ENCODE measurements at regions not wholly inside any gene's neighbourhood (a gene's known extent, or its start where the extent isn't known, plus 50 kb on each side); places are given as distances from the start of the nearest gene placed in this dataset.
A peak's percentile ranks its signal among the peaks of the same experiment; 100 is the strongest.
"Not testable (repeated sequence)": the region's sequence is repeated elsewhere in the genome, so short reads cannot be mapped to it uniquely, and the experiment has no call there.

DNA sequence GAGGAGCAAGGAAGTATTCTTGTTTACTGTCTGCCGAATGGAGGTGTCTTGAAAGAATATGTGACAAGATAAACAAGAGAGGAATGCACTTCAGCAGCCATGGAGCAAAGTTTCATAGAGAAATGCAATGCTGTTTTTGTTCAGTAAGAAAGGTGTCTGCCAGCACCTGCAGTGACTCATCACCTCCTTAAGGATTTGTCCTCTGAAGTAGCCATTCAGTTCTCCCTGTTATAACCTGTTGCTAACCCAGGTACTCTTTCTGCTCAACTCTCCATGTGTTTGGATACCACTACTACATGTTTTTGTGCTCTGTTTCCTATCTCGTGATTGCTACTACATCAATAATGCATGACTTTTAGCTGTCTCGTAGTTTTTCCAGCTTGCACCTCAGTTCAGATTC is 328.9 kb downstream of the CHL1 start:
- DNase-seq, result no peak

DNA sequence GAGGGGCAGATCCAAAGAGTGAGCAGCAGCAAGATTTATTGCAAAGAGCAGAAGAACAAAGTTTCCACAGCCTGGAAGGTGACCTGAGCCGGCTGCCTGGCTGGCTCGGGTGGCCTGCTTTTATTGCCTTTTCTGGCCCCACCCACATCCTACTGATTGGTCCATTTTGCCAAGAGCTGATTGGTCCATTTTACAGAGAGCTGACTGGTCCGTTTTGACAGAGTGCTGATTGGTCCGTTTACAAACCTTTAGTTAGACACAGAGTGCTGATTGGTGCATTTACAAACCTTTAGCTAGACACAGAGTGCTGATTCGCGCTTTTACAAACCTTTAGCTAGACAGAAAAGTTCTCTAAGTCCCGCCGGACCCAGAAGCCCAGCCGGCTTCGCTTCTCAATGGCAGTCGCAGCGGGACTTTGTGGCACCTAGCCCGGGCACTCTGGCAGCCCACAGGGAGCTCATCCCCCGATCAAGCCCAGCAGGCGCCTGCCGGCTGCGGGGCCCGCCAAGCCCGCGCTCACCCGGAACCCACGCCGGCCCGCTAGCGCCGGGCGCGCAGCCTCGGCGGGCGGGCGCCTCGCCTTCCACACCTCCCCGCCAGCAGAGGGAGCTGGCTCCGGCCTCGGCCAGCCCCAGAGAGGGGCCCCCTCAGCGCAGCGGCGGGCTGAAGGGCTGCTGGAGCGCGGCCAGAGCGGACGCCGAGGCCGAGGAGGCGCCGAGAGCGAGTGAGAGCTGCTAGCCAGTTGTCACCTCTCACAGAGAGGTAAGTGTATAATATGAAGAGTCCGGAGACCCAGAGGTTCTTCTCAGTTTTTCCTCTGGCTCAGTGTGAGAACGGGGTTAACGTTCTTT is 339.2 kb downstream of the CHL1 start:
- no peak for DNase-seq

DNA sequence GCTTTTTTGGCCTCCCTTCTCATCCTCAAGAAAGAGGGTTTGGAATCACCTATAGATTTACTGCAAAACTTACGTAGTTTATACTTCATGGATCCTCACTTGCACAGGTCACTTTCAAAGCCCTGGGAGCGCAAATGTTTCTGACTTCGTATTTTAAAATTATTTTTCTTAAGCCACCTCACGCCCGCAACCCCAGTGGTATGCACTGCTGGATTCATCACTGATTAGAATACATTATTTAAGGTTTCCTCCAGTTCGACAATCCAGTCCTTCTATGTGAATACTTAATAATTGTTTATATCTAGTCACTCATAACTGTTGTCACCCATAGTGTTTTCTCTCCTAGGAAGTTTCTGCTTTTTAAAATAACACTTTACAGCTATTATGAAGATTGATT is 339.9 kb downstream of the CHL1 start:
- DNase-seq, result no peak

DNA sequence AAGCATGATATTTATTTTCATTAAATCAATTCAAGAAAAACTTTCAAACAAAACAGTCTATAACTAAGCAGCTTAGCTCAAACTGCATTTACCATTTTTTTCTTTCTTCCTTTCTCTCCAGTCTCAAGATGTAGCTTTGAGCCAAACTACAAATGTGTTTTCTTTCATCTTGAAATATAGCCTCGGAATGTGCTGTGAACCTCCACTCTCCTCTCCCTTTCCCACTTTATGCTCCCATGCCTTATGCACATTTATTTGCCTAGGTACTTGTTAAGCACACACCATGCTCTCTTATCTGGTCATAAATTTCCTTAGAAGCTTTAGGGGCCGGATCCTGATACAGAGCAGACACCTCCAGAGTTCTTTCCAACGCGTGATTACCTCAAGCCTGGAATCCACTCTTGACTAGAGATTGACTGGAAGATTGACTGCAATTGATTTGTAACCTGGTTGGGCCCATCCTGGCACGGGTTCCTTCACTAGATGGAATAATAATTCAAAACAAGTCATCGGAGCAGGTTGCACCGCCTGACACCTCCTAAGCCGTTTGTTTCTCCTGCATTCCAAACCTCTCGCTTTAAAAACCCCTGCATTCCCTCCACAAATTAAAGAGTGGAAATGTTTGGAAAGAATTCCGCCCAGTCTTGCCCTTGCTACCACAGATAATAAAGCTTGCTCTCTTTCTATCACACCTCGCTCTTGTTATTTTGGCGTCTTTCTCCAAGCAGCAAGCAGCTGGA is 344.7 kb downstream of the CHL1 start:
- no peak for DNase-seq

DNA sequence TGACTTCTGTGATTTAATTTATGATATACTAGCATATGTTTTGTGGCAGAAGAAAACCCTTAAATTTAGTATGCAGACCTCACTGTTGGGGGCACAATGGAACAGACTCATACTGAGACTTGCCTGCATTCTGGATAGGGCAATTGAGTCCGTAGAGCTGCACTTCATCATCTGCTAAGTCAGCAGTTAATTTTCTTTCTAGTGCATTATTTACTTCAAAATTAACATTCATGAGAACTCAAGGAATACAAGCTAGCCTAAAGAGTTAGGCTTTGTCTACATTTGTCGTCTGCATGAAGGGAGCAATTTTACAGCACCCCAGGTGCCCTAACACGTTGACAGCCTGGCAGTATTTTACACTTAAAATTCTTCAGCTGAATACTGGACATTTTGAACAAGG is 345.5 kb downstream of the CHL1 start:
- no peak for DNase-seq

DNA sequence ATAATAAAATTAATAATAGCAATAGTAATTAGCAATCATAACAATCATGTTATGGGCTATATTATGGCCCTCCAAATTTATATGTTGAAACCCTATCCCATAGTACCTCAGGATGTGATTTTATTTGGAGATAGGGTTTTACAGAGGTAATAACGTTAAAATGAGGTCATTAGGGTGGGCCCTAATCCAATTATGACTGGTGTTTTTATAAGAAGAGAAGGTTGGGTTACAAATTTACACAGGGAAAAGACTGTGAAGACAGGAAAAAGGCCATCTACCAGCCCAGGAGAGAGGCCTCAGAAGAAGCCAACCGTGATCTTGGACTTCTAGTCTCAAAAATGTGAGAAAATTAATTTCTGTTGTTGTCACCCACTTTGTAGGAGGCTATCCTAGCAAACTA is 353.1 kb downstream of the CHL1 start:
- DNase-seq, result no peak

DNA sequence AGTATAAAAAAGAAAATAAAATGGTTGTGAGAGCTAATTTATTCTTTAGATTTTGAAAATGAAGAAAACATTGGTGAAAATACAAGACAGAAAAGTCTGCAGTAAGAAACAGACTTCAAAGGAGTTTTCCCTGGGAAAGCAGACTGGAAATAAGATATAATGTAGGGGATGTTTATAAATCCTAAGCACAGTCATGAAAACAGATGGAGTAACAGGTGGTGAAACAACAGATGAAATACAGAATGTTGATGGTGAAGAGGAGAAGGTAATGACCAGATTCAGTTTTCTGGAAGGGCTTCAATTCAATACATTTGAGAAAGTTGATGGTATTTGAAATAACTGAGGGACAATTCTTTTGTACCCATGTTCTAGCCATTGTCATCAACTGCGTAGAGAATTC is 353.9 kb downstream of the CHL1 start:
- no peak for DNase-seq

DNA sequence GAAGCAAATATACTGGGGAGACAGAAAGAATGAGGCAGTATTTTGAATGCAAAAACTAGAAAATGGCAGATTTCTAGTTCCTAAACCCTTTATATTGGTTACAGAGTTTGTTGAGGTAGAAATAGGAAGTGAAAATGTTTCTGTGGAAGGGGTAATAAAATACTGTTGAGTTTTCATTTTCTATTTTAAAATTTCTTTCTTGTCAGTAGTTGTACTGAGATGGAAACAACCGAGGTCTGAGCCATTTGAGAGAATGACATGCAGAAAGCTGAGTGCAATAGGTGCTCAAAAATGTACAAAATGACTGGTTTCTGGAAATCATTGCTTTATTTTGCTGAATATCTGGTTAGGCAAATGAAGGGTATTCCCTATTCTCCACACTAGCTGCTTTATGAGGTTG is 361.4 kb downstream of the CHL1 start:
- no peak for DNase-seq

DNA sequence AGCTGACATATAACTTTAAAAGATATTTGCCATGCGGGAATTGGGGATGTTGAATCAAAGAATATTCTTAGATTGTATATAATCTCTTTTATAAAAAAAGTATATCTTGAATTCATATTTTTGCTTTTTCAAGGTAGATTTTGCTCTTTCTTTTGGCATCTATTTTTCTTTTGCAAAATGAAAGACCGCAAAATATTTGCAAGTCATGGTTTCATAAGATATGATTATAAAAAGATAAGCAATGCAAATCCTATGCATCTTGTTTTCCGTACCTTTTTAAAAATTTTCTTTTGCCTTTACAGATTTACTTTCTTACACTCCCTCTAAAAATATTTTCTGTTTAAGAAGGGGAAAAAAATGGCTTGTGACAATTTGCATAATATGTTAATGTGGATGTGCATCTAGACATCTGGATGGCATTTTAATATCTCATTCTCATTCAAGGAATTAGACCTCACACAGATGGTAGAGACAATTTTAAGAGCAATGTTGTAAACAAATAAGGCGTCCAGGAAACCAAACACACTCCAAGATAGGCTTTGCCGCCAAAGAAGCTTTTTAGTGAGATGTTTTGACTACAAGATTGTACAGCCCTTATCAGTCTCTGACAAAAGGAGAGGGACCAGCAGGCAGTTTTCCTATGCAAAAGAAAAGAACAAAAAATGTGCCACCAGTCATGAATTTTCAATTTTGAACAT is 371.1 kb downstream of the CHL1 start:
- no peak for DNase-seq

DNA sequence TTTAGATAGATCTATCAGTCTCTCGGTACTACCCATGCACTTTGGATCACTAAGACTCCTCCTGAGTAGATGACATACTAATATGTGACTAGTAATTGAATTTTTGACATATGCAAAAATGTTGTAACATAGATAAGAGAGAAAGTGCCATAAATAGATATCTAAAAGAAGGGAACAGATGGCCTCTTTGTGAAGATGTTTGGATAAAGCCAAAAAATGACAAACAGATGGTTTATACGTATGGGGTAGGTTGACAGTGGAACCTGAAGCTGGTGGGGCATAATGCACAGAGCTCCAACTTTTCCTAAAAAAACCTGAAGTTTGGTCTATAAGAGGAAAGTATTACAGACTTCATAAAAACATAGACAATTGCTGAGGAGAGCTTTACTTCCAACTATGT is 383.0 kb downstream of the CHL1 start:
- DNase-seq, result not testable (repeated sequence)

DNA sequence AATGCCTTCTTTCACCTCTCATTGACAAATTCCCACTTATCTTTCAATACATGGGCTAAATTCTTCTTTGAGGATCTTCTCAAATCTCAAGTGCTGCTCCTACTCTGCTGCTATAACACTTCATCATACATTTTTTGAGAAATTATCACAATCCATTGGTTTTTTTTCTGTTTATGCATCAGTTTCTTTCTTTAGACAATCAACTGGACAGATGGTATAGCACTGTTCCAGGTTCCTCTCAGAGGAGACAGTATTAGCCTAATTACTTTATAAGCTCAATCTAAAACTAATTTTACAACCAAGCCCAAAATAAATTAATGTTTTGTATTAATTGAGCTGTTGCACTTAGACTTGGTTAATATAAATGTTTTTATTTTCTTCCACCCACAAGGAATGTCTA is 392.5 kb downstream of the CHL1 start:
- not testable (repeated sequence) for DNase-seq

DNA sequence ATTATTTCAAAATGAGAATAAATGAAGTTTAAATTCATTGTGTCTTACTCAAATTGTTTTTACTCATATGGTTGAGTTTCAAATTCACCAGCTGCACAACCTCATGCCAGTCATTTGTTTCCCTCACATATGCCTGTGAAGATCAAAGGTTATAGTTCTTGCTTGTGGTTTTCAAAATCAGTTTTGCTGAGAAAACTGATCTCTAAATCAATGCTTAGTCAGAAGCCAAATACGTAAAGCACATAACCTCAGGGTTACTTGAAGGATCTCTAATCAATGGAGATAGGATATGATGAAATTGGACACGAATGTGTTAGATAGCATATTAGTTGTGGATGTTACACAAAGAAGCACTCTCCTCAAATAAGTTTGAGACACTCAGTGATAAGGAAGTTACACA is 400.7 kb downstream of the CHL1 start:
- DNase-seq, result not testable (repeated sequence)

DNA sequence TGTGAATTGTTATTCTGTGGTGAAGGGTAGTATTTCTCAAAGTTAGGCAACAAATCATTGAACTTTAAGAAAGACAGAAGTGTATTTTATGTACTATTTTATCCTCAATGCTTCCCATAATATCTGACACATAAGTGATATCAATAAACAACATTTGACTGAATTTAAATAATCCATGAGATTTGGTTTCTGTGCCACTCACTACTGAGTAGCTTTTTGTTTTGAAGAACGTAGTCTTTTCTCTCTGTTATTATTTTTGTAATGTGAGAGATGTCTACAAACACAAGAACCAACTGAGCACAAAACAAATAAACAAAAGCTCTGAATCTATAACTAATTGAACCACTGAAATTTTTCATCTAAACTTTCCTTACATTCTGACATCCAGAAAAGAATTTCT is 401.2 kb downstream of the CHL1 start:
- DNase-seq, result not testable (repeated sequence)

DNA sequence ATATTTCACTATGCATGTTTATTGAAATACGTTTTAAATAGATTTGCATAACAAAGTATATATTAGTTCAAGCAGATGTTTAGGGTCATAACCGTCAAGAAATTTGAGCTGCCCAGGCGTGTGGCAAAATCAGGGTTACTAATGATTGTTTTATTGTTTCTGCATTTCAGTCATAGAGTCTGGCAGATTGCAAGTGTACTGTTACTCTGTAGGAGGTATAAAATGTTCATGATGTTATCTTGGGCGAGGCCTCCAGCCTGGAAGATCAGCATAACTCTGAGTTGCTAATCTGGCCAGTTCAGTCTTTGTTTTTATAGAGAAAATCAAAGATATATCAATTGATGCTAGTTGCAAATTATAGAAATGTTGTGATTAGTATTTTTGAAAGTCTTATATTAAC is 410.9 kb downstream of the CHL1 start:
- DNase-seq, result not testable (repeated sequence)

DNA sequence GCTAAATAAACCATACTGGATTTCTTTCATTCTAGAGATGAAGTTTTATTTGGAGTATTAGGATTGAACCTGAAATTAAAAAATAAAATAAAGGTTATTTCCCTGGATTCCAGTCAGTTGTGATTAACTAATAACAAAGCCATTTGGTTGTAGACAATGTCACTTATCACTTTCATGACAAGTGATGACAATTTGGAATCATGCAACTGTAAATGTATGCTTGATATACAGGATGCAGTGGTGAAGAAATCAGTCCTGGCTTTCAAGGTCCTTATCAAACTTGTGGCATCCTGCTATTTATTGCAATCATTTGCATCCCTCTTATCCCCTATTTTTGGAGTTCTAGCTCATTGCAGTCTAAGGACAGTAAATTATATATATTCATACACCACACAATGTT is 425.2 kb downstream of the CHL1 start:
- no peak for DNase-seq

DNA sequence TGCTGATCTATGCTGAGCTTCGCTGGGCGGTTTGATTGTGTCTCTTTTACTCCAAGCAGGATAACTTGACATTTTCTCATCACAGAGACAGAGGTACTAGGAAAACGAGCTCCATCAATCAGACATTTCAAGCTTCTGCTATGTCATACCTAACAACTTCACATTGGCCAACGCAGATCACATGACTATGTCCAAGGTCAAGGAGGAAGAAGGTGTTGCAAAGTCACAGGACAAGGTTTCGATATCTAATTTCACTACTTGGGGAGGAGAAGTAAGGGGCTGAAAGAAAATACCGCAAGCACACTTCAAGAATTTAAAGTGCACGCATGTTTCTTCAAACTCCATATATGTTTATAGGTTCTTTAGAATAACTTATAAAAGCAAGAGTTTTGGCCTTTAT is 425.8 kb downstream of the CHL1 start:
- no peak for DNase-seq

DNA sequence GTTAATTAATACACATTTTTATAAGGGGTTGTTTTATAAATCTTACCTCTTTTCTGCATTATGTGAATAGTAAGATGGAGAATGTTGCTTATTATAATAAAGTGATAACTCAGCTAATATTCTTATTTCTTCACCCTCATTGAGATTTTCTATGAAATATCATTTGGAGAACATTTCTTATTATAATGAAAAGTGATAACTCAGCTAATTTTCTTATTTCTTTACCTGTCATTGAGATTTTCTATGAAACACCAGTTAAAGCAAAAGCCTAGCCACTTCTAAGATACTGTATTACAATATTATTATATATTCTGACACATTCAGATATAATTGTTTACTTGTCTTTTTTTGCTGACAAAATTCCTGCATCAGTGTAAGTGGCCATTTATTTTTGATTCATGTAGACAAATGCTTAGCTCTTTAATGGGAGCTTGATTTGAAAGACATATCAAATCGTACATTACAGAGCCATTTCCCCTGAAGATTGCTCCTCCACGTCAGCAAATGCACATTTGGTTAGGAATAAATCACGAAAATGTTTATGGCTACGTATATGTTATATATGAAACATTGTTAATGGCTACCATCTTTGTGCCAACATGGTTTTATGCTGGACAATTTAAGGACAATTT is 427.5 kb downstream of the CHL1 start:
- DNase-seq, result no peak

DNA sequence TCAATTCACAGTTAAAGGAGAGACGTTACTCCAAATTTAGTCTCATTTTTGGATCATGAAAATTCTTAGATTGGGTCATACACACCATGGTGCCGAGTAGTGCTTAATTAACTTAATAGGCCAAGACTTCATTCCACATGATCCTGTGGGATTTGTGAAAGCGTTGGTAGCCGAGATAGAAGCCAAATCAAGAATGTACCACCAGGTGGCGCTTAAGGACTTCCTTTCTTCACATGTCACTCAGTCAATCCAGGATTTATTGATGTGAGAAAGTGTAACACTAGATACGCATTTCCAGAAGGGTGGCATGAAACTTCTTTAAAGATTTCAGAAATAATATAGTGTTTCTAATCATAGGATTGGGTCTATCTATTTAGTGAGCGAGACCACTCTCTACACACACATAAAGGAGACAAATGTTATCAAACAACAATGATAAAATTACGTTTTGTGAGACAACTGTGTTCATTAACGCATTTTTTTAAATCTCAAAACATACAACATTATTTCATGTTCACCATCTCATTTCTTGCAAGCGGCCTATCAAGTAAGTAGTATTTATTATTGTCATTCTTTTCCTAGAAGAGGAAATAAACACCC is 436.1 kb downstream of the CHL1 start:
- DNase-seq, result peak in 1 of 2 donors; percentile 3

DNA sequence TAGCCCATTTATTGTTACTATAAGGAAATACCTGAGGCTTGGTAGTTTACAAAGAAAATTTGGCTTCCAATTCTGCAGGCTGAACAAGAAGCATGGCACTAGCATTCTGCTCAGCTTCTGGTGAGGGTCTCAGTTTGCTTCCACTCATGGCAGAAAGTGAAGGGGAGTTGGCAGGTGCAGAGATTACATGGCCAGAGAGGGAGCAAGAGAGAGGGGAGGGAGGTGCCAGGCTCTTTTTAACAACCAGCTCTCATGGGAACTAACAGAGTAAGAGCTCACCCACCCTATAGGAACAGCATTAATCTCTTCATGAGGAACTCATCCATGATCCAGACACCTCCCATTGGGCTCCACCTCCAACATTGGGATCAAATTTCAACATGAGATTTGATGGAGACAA is 437.9 kb downstream of the CHL1 start:
- DNase-seq, result no peak

DNA sequence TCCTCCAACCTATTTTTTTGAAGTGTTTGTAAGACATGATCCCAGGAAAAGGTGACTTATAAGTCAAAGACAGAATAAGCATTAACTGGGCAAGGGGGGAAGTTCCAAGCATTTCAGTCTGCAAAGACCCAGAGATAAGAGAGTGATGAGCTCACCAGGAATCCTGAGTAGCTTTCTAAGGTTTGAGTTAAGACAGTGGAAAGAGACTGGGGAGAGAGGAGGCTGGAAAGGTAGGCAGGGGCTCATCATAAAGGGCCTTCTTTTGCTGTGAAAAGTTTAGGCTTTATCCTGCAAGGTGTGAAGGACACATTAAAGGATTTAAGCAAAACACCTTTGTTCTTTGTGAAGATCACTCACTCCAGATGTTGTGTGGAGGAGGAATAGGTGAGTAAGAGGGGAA is 438.8 kb downstream of the CHL1 start:
- no peak for DNase-seq

DNA sequence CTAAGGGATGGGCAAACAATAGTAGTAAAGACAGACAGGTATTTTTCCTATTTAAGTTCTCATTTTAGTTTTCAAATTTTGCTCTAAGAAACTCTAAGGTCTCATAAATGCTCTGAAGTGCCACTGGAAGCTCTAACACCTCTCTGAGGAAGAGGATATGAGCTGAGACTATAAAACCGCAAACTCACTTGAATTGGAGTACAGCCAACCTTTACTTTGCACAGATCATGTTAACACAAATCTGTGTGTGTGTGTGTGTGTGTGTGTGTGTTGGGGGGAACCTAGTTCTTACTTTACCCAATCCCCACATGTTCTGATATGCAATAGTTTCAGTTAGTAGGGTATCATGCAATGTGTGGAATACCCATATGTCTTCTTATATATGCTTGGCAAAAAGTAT is 446.8 kb downstream of the CHL1 start:
- DNase-seq, result no peak

DNA sequence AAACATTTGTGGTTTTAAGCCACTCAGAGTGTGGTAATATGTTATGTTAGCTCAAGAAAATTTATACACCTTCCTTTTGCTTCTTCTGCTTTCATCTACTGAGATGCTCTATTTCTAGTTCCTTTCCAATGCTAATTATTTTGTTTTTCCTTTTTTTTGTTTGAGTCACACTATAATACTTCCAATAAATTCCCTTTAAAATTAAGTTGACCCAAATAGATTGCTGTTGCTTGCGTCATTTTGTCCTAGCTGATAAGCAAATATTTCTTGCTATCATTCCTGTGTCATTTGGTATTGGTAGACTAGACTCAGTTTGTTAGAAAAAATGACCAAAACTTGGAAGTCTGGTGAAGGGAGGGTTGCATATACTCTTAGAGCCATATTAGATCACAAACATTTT is 437.0 kb upstream of the CNTN6 start:
- DNase-seq, result no peak

DNA sequence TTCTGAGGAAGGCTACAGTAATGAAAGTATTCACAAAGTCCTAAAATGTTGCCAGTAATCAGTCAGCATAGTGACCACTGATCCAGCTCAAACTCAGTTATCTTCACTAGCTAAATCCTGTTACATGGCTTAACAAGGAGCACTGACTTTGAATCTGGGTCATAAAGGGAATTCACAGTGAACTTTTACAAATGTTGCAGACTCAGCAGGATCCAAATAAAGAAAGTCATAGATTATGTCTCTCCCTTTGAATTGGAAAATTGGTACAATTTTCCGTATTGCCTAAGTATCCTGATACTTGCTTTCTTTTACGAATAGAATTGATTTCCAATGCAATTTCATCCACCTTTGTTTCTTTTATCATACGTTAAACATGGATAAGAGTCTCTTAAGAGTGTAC is 431.5 kb upstream of the CNTN6 start:
- no peak for DNase-seq
